ENCODE measurements at regions not wholly inside any gene's neighbourhood (a gene's known extent, or its start where the extent isn't known, plus 50 kb on each side); places are given as distances from the start of the nearest gene placed in this dataset.

GRCh38 chr3:70120357-70120966 is 120.9 kb downstream of the SAMMSON start:
- peak in 3 of 4 experiments; percentile 5 to 53 (median 30) for DNase-seq

DNA sequence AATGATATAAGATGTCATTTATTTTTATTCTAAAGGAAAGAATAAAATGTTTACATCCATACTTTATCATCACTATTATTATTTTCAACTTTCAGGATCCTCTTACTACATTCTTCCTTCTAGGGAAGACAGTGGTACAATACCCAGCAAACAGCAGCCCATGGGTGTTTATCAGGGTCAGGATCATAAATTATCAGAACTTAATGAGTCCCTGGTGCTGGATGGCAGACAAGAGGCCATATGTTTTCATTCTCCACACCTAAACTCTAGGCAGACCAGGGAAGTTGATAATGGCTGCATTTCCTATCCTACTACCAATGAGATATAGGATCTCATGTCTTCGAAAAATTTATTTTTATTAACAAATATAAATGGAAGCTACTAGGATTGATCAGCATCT is 127.7 kb downstream of the SAMMSON start:
- DNase-seq: no peak

GRCh38 chr3:70137366-70137765 is 137.8 kb downstream of the SAMMSON start:
- DNase-seq: no peak

GRCh38 chr3:70138606-70139005 is 139.1 kb downstream of the SAMMSON start:
- DNase-seq: no peak
